ENCODE measurements at regions not wholly inside any gene's neighbourhood (a gene's known extent, or its start where the extent isn't known, plus 50 kb on each side); places are given as distances from the start of the nearest gene placed in this dataset.

DNA sequence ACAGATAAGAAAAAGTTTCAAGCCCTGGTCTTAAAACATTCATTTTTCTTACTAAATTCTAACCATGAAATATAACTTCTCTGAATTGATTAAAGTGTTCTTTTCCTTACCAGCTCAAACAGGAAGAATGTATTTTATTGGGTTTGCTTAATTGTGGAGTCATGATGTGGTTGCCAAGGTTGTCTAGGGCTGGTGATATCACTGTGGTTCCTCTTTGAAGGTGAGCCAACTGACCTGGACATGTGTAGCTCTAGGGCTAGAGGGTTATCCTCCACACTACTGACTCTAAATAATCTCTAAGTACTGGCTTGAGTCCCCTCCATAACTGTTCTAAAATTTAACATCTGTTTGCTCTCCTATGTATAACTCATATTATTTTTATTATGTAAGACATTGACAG, 529.6 kb downstream of the PIK3C3 start:
- TF ChIP-seq, protein P1, sequence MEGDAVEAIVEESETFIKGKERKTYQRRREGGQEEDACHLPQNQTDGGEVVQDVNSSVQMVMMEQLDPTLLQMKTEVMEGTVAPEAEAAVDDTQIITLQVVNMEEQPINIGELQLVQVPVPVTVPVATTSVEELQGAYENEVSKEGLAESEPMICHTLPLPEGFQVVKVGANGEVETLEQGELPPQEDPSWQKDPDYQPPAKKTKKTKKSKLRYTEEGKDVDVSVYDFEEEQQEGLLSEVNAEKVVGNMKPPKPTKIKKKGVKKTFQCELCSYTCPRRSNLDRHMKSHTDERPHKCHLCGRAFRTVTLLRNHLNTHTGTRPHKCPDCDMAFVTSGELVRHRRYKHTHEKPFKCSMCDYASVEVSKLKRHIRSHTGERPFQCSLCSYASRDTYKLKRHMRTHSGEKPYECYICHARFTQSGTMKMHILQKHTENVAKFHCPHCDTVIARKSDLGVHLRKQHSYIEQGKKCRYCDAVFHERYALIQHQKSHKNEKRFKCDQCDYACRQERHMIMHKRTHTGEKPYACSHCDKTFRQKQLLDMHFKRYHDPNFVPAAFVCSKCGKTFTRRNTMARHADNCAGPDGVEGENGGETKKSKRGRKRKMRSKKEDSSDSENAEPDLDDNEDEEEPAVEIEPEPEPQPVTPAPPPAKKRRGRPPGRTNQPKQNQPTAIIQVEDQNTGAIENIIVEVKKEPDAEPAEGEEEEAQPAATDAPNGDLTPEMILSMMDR (conservative IDR thresholded peaks at IDR 0.05 in 1 of 2, IDR thresholded peaks at IDR 0.05 in 1 of 2; ENCODE audit: low read depth in 1 of 2, low read length in 2 of 2) = no peak
- no peak for TF ChIP-seq EZH2 (IDR thresholded peaks at IDR 0.05; ENCODE audit: low read length, missing control alignments)

Measured in fibroblast of lung (primary cell).